ENCODE measurements at regions not wholly inside any gene's neighbourhood (a gene's known extent, or its start where the extent isn't known, plus 50 kb on each side); places are given as distances from the start of the nearest gene placed in this dataset.
"Not testable (repeated sequence)": the region's sequence is repeated elsewhere in the genome, so short reads cannot be mapped to it uniquely, and the experiment has no call there.

GRCh38 chr20:12130781-12131180 lies 213.1 kb downstream of the BTBD3 start:
- no peak for DNase-seq

- no peak for DNase-seq
These were observed 215.9 kb downstream of the BTBD3 start for GRCh38 chr20:12133553-12133952.

GRCh38 chr20:12145951-12146350 lies 228.3 kb downstream of the BTBD3 start:
- DNase-seq, result not testable (repeated sequence)

GRCh38 chr20:12152996-12153395 lies 235.3 kb downstream of the BTBD3 start:
- no peak for DNase-seq

- no peak for DNase-seq
These were observed 235.9 kb downstream of the BTBD3 start for GRCh38 chr20:12153628-12154027.

- no peak for DNase-seq
These were observed 238.6 kb downstream of the BTBD3 start for GRCh38 chr20:12156252-12156651.

GRCh38 chr20:12159261-12159660 lies 241.6 kb downstream of the BTBD3 start:
- no peak for DNase-seq

GRCh38 chr20:12161734-12162133 lies 244.0 kb downstream of the BTBD3 start:
- no peak for DNase-seq

- DNase-seq, result no peak
These were observed 248.5 kb downstream of the BTBD3 start for GRCh38 chr20:12166053-12166717.

- DNase-seq, result no peak
These were observed 252.7 kb downstream of the BTBD3 start for GRCh38 chr20:12170406-12170805.

- DNase-seq, result no peak
These were observed 254.3 kb downstream of the BTBD3 start for GRCh38 chr20:12171923-12172524.

- no peak for DNase-seq
These were observed 255.8 kb downstream of the BTBD3 start for GRCh38 chr20:12173347-12174012.

GRCh38 chr20:12175538-12175937 lies 257.8 kb downstream of the BTBD3 start:
- DNase-seq, result no peak

- no peak for DNase-seq
These were observed 260.1 kb downstream of the BTBD3 start for GRCh38 chr20:12177657-12178293.

- DNase-seq, result no peak
These were observed 262.0 kb downstream of the BTBD3 start for GRCh38 chr20:12179692-12180091.

- DNase-seq, result no peak
These were observed 262.5 kb downstream of the BTBD3 start for GRCh38 chr20:12180107-12180661.

GRCh38 chr20:12198281-12198680 lies 280.6 kb downstream of the BTBD3 start:
- no peak for DNase-seq

- no peak for DNase-seq
These were observed 282.0 kb downstream of the BTBD3 start for GRCh38 chr20:12199703-12200102.

GRCh38 chr20:12201289-12201991 lies 283.7 kb downstream of the BTBD3 start:
- no peak for DNase-seq

- DNase-seq, result no peak
These were observed 285.7 kb downstream of the BTBD3 start for GRCh38 chr20:12203399-12203798.

- no peak for DNase-seq
These were observed 286.3 kb downstream of the BTBD3 start for GRCh38 chr20:12203981-12204380.

- peak; percentile 6 for DNase-seq
These were observed 290.2 kb downstream of the BTBD3 start for GRCh38 chr20:12207875-12208274.

GRCh38 chr20:12210591-12210990 lies 292.9 kb downstream of the BTBD3 start:
- no peak for DNase-seq

All from activated CD4-positive, alpha-beta T cell treated with anti-CD3 and anti-CD28 coated beads for 48 hours (primary cell).